ENCODE measurements at regions not wholly inside any gene's neighbourhood (a gene's known extent, or its start where the extent isn't known, plus 50 kb on each side); places are given as distances from the start of the nearest gene placed in this dataset.

- FAIRE-seq (peak; percentile 90), DNase-seq (ENCODE audit: insufficient read length, low spot score) (peak; percentile 23)
- TF ChIP-seq POLR2A (IDR thresholded peaks at IDR 0.05; ENCODE audit: low read depth, low read length) = no peak
Observed at GRCh38 chrX:143571521-143571920, 54.2 kb upstream of the SPANXN3 start.

GRCh38 chrX:143570782-143571181 is 53.5 kb upstream of the SPANXN3 start:
- TF ChIP-seq POLR2A (IDR thresholded peaks at IDR 0.05; ENCODE audit: low read depth, low read length) = no peak
- DNase-seq (ENCODE audit: insufficient read length, low spot score) (no peak), FAIRE-seq (no peak)

GRCh38 chrX:143568467-143568866 is 51.2 kb upstream of the SPANXN3 start:
- FAIRE-seq = no peak
- TF ChIP-seq POLR2A (IDR thresholded peaks at IDR 0.05; ENCODE audit: low read depth, low read length) = no peak
- no peak for DNase-seq (ENCODE audit: insufficient read length, low spot score)

Measured in H54 (cell line).